B cell (primary cell): ENCODE measurements at regions not wholly inside any gene's neighbourhood (a gene's known extent, or its start where the extent isn't known, plus 50 kb on each side); places are given as distances from the start of the nearest gene placed in this dataset.

Experiments used
- ATAC-seq: fragments of 200-7000 bp; cut with Tn5 transposase; one replicate; pipeline ENCODE4 v1.10.0; 2021; ENCODE audit warnings: low read depth, mild to moderate bottlenecking, moderate number of reproducible peaks, moderate library complexity
- CTCF ChIA-PET: fragments of 350-600 bp; sonication (Branson Sonifier 250); formaldehyde crosslinking; loops from one replicate; lab custom pipeline; 2021; ENCODE audit warnings: antibody characterized with exemption, inconsistent platforms; lab: Charles Lee
- POLR2A ChIA-PET: fragments of 350-600 bp; sonication (Branson Sonifier 250); formaldehyde crosslinking; loops from one replicate; lab custom pipeline; 2021; ENCODE audit warnings: antibody characterized with exemption; lab: Charles Lee
- DNase-seq: peaks from one replicate; pipeline ENCODE4 v3.0.0; 2013
- H2AFZ ChIP-seq: 2 replicates; pipeline ENCODE4 v1.6.1; 2012; ENCODE audit warnings: mild to moderate bottlenecking, low read depth, low read length; ENCODE audit not compliant: insufficient read depth, poor library complexity, severe bottlenecking
- H3K27ac ChIP-seq, 2 donors: 1 replicate in 1 of 2; 2 replicates in 1 of 2; pipeline ENCODE4 v1.5.1; 2012 to 2013; ENCODE audit warnings: low read length in 2 of 2, mild to moderate bottlenecking in 2 of 2, moderate library complexity in 1 of 2
- H3K27me3 ChIP-seq, 4 experiments: fragments of 200-600 bp in 1 of 4; sonication (generic) in 1 of 4; replicated peaks in 1 of 4; 1 replicate in 2 of 4; 2 replicates in 2 of 4; pipeline versions ENCODE4 v1.6.1 to v1.7.0; 2013 to 2016; ENCODE audit warnings: low read length in 3 of 4, mild to moderate bottlenecking in 2 of 4, mixed read lengths in 1 of 4, moderate library complexity in 1 of 4; ENCODE audit not compliant: insufficient read depth in 4 of 4, control insufficient read depth in 3 of 4; ENCODE audit errors: control extremely low read depth in 1 of 4
- H3K36me3 ChIP-seq, 2 experiments: replicated peaks in 1 of 2; 1 replicate in 1 of 2; 2 replicates in 1 of 2; pipeline versions ENCODE4 v1.6.1 to v1.7.1; 2013; ENCODE audit warnings: low read length in 1 of 2; ENCODE audit not compliant: insufficient read depth in 2 of 2, control insufficient read depth in 1 of 2; ENCODE audit errors: control extremely low read depth in 1 of 2, extremely low read depth in 1 of 2
- H3K4me1 ChIP-seq, 2 donors: fragments of 200-600 bp in 1 of 2; sonication (generic) in 1 of 2; 1 replicate in 1 of 2; 2 replicates in 1 of 2; pipeline versions ENCODE4 v1.5.1 to v1.6.1; 2013 to 2017; ENCODE audit warnings: low read length in 2 of 2; ENCODE audit not compliant: control insufficient read depth in 2 of 2, insufficient read depth in 2 of 2
- H3K4me2 ChIP-seq: replicated peaks from 2 replicates; pipeline ENCODE3; 2012; ENCODE audit warnings: mild to moderate bottlenecking, low read depth, low read length; ENCODE audit not compliant: poor library complexity, severe bottlenecking
- H3K4me3 ChIP-seq, 5 experiments: fragments of 200-600 bp in 1 of 5; sonication (generic) in 1 of 5; 1 replicate in 3 of 5; 2 replicates in 2 of 5; pipeline versions ENCODE4 v1.5.1 to v1.7.0; 2011 to 2016; ENCODE audit warnings: low read length in 4 of 5, mild to moderate bottlenecking in 4 of 5, low read depth in 2 of 5, control low read depth in 1 of 5, moderate library complexity in 1 of 5; ENCODE audit not compliant: insufficient read depth in 1 of 5; ENCODE audit errors: control extremely low read depth in 1 of 5, extremely low read depth in 1 of 5
- H3K79me2 ChIP-seq: fragments of 200-600 bp; sonication (generic); one replicate; pipeline ENCODE4 v1.6.0; 2016; ENCODE audit warnings: low read length; ENCODE audit not compliant: control insufficient read depth, insufficient read depth
- H3K9ac ChIP-seq: fragments of 200-600 bp; sonication (generic); 2 replicates; pipeline ENCODE4 v1.6.1; 2017; ENCODE audit warnings: mild to moderate bottlenecking, low read length, moderate library complexity
- H3K9me3 ChIP-seq, 3 donors: one replicate each; pipeline versions ENCODE4 v1.6.1 to v1.7.1; 2013; ENCODE audit warnings: low read length in 2 of 3; ENCODE audit not compliant: control insufficient read depth in 2 of 3, insufficient read depth in 1 of 3; ENCODE audit errors: control extremely low read depth in 1 of 3
- H4K20me1 ChIP-seq: 2 replicates; pipeline ENCODE4 v1.6.0; 2012; ENCODE audit warnings: mild to moderate bottlenecking, low read length; ENCODE audit not compliant: insufficient read depth, control insufficient read depth, poor library complexity, severe bottlenecking
- H3K27ac Mint-ChIP-seq: one replicate; pipeline ENCODE4 v1.8.0; 2021; ENCODE audit warnings: mixed read lengths
- H3K27me3 Mint-ChIP-seq: one replicate; pipeline ENCODE4 v1.8.0; 2021; ENCODE audit warnings: mixed read lengths
- H3K4me1 Mint-ChIP-seq: one replicate; pipeline ENCODE4 v1.8.0; 2021; ENCODE audit warnings: mixed read lengths
- H3K4me3 Mint-ChIP-seq: one replicate; pipeline ENCODE4 v1.8.0; 2021; ENCODE audit warnings: mixed read lengths
- H3K9me3 Mint-ChIP-seq: one replicate; pipeline ENCODE4 v1.8.0; 2022; ENCODE audit warnings: mixed read lengths; ENCODE audit not compliant: insufficient read depth
- CTCF ChIP-seq: fragments of 200-600 bp; IDR thresholded peaks from one replicate; pipeline ENCODE4 v1.8.0; 2022; ENCODE audit warnings: antibody characterized with exemption, mild to moderate bottlenecking
- EZH2 ChIP-seq: IDR thresholded peaks from 2 replicates; pipeline ENCODE4 v1.6.1; 2012; ENCODE audit warnings: borderline replicate concordance, low read depth, mild to moderate bottlenecking, moderate library complexity, low read length; ENCODE audit not compliant: insufficient read depth, poor library complexity, severe bottlenecking
- WGBS: methylation state at CpG from one replicate; pipeline ENCODE4 v1.1.5; 2013; ENCODE audit warnings: missing lambda C conversion rate; ENCODE audit not compliant: insufficient coverage; 5-methylcytosine and 5-hydroxymethylcytosine counted together
- intact Hi-C: fragments of 100-400 bp; cut with micrococcal nuclease; formaldehyde crosslinking; loops from one replicate; pipeline ENCODE4 v1.10.0; 2022

GRCh38 chr3:40658305-40658704, 133.5 kb downstream of the ZNF621 start:
- DNase-seq (no peak), ATAC-seq (no peak)
- H3K27me3 ChIP-seq: no peaks in the 10 kb centered on the region
- H4K20me1 ChIP-seq: no peaks in the 10 kb centered on the region
- H3K27ac ChIP-seq: no peak overlapping the region
- no peak overlapping the region for H2AFZ ChIP-seq
- peaks cover 0 to 2% (median 0%) of the 10 kb centered on the region in 3 donors for H3K9me3 ChIP-seq
- Mint-ChIP-seq H3K9me3 (no peaks in the 10 kb centered on the region), H3K27me3 (no peaks in the 10 kb centered on the region), H3K27ac (no peak overlapping the region), H3K4me1 (peaks cover 21% of the 10 kb centered on the region), H3K4me3 (no peak overlapping the region)
- intact Hi-C loops: no loop called here
- no peak overlapping the region for H3K9ac ChIP-seq
- WGBS: no CpG with 5 or more reads among the region's 5 CpGs
- H3K4me2 ChIP-seq: no peak overlapping the region
- H3K4me3 ChIP-seq: no peak overlapping the region
- peaks cover 5 to 6% of the 10 kb centered on the region in 2 donors for H3K4me1 ChIP-seq
- ChIA-PET POLR2A (no interaction called here), CTCF (interaction anchor here (0.9 to 1.4 kb wide), 2 partner anchors 76 to 78 kb away, joined by 3 to 4 read pairs; no protein-coding TSS in a partner anchor)
- no peaks in the 10 kb centered on the region for H3K79me2 ChIP-seq
- TF ChIP-seq EZH2 (no peak), CTCF (no peak)
- no peaks in the 10 kb centered on the region for H3K36me3 ChIP-seq

- Histone ChIP-seq H4K20me1 (no peaks in the 10 kb centered on the region), H3K4me1 (peaks cover 5 to 6% of the 10 kb centered on the region in 2 donors), H2AFZ (no peak overlapping the region), H3K9ac (no peak overlapping the region), H3K79me2 (no peaks in the 10 kb centered on the region), H3K36me3 (no peaks in the 10 kb centered on the region), H3K9me3 (peaks cover 0 to 2% (median 0%) of the 10 kb centered on the region in 3 donors), H3K27ac (no peak overlapping the region), H3K4me2 (no peak overlapping the region), H3K27me3 (no peaks in the 10 kb centered on the region), H3K4me3 (no peak overlapping the region)
- intact Hi-C loops: no loop called here
- CTCF ChIA-PET: interaction anchor here (0.6 kb wide), 2 partner anchors 76 to 1451 kb away, joined by 3 read pairs; no protein-coding TSS in a partner anchor
- H3K27me3 Mint-ChIP-seq: no peaks in the 10 kb centered on the region
- POLR2A ChIA-PET: no interaction called here
- whole genome bisulfite sequencing: no CpG with 5 or more reads among the region's 1 CpG
- no peaks in the 10 kb centered on the region for H3K9me3 Mint-ChIP-seq
- peaks cover 27% of the 10 kb centered on the region for H3K4me1 Mint-ChIP-seq
- TF ChIP-seq CTCF: no peak
- no peak for TF ChIP-seq EZH2
- no peak overlapping the region for H3K4me3 Mint-ChIP-seq
- ATAC-seq (no peak), DNase-seq (no peak)
- no peak overlapping the region for H3K27ac Mint-ChIP-seq
These were observed 135.8 kb downstream of the ZNF621 start for GRCh38 chr3:40660554-40660953.
